ENCODE measurements at regions not wholly inside any gene's neighbourhood (a gene's known extent, or its start where the extent isn't known, plus 50 kb on each side); places are given as distances from the start of the nearest gene placed in this dataset.
"Not testable (repeated sequence)": the region's sequence is repeated elsewhere in the genome, so short reads cannot be mapped to it uniquely, and the experiment has no call there.

- H3K4me1 ChIP-seq (ENCODE audit: insufficient read depth, low read length) = no peaks in the 10 kb centered on the region; the same call in 1 of the 2 replicates
- no peaks in the 10 kb centered on the region for H3K27me3 ChIP-seq (ENCODE audit: insufficient read depth, low read length)
- no peak overlapping the region for H3K9ac ChIP-seq (ENCODE audit: low read depth, low read length)
- H3K36me3 ChIP-seq (ENCODE audit: insufficient read depth, low read length) = no peaks in the 10 kb centered on the region
- no peak overlapping the region for H3K4me3 ChIP-seq (ENCODE audit: low read length)
- H3K27ac ChIP-seq (ENCODE audit: low read depth, low read length) = no peak overlapping the region
- H3K9me3 ChIP-seq (ENCODE audit: insufficient read depth, low read depth, low read length) = no peaks in the 10 kb centered on the region
Measured at GRCh38 chr1:221994274-221994698, 252.4 kb upstream of the DUSP10 start.

DNA sequence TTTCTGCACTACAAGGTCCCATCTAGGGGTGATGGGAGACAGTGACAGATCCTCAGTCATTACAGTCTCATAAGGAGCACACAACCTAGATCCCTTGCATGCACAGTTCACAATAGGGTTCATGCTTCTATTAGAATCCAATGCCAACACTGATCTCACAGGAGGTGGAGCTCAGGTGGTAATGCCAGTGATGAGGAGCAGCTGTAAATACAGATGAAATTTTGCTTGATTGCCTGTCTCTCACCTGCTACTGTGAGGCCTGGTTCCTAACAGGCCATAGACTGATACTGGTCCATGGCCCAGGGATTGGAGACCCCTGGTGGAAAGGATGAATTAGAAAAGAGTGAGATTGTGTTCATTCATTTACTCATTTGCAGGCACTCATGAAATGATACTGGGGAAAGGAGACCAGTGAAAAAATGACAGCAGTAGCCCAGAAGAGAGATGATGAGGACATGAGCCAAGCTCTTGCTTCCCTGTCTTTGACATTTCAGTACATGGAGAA lies 251.6 kb upstream of the DUSP10 start:
- Histone ChIP-seq H3K36me3 (ENCODE audit: insufficient read depth, low read length) (no peaks in the 10 kb centered on the region), H3K4me1 (ENCODE audit: insufficient read depth, low read length) (no peaks in the 10 kb centered on the region; the same call in 1 of the 2 replicates), H3K9me3 (ENCODE audit: insufficient read depth, low read depth, low read length) (no peaks in the 10 kb centered on the region), H3K4me3 (ENCODE audit: low read length) (no peak overlapping the region), H3K27ac (ENCODE audit: low read depth, low read length) (no peak overlapping the region), H3K27me3 (ENCODE audit: insufficient read depth, low read length) (no peaks in the 10 kb centered on the region), H3K9ac (ENCODE audit: low read depth, low read length) (no peak overlapping the region)

- H3K9me3 ChIP-seq (ENCODE audit: insufficient read depth, low read depth, low read length) = no peaks in the 10 kb centered on the region
- no peak overlapping the region for H3K27ac ChIP-seq (ENCODE audit: low read depth, low read length)
- WGBS = 96% methylated on average over 2 of the region's 2 CpGs
- no peaks in the 10 kb centered on the region for H3K27me3 ChIP-seq (ENCODE audit: insufficient read depth, low read length)
- H3K36me3 ChIP-seq (ENCODE audit: insufficient read depth, low read length) = no peaks in the 10 kb centered on the region
- no peak overlapping the region for H3K9ac ChIP-seq (ENCODE audit: low read depth, low read length)
- no peaks in the 10 kb centered on the region; the same call in 1 of the 2 replicates for H3K4me1 ChIP-seq (ENCODE audit: insufficient read depth, low read length)
- H3K4me3 ChIP-seq (ENCODE audit: low read length) = no peak overlapping the region
Measured at GRCh38 chr1:221992427-221992826, 250.5 kb upstream of the DUSP10 start.

DNA sequence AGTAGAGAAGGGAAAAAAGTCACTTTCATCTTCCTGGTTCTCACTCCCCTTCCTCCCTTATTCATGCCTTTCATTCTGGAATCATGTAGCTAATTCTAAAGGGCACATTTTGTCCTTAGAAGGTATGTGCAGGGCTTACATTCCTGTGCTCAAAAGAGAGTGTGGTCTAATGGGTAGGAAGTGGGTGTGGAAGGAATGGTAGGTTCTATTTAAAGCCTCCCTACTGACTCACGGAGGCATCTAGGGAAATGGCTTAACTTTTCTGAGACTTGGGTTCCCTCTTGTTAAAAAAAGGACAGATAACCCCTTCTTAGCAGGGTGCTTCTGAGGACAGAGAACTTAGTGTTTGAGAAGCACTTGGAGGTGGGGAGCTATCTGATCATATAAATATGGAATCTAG lies 249.3 kb upstream of the DUSP10 start:
- Histone ChIP-seq H3K4me3 (ENCODE audit: low read length) (no peak overlapping the region), H3K4me1 (ENCODE audit: insufficient read depth, low read length) (no peaks in the 10 kb centered on the region; the same call in 1 of the 2 replicates), H3K9ac (ENCODE audit: low read depth, low read length) (no peak overlapping the region), H3K27ac (ENCODE audit: low read depth, low read length) (no peak overlapping the region), H3K9me3 (ENCODE audit: insufficient read depth, low read depth, low read length) (no peaks in the 10 kb centered on the region), H3K36me3 (ENCODE audit: insufficient read depth, low read length) (no peaks in the 10 kb centered on the region), H3K27me3 (ENCODE audit: insufficient read depth, low read length) (no peaks in the 10 kb centered on the region)
- 84% methylated on average over 1 of the region's 1 CpG for WGBS

- Histone ChIP-seq H3K36me3 (ENCODE audit: insufficient read depth, low read length) (no peaks in the 10 kb centered on the region), H3K4me3 (ENCODE audit: low read length) (no peak overlapping the region), H3K4me1 (ENCODE audit: insufficient read depth, low read length) (no peaks in the 10 kb centered on the region; the same call in 1 of the 2 replicates), H3K27me3 (ENCODE audit: insufficient read depth, low read length) (no peaks in the 10 kb centered on the region), H3K27ac (ENCODE audit: low read depth, low read length) (no peak overlapping the region), H3K9ac (ENCODE audit: low read depth, low read length) (no peak overlapping the region), H3K9me3 (ENCODE audit: insufficient read depth, low read depth, low read length) (no peaks in the 10 kb centered on the region)
- no CpG with 5 or more reads among the region's 1 CpG for WGBS
Measured at GRCh38 chr1:221989741-221990140, 247.9 kb upstream of the DUSP10 start.

DNA sequence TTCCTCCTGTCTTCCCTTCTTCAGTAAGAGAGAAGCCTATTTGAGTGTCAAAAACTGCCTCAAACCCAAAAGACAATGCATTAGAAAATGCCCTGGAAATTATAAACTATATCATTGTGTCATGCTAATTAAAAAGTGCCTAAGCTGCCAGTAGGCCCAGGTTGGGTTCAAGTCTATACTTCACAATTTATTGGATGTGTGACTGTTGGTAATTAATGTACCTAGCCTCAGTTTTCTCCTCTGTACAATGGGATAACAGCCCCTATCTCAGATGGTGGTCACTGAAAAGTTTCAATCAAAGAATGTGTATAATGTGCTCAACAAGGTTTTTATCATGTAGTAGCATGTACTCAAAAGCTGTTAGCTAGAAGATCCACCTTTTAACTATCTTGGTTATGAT lies 246.9 kb upstream of the DUSP10 start:
- H3K4me1 ChIP-seq (ENCODE audit: insufficient read depth, low read length) = no peaks in the 10 kb centered on the region; the same call in 1 of the 2 replicates
- H3K9ac ChIP-seq (ENCODE audit: low read depth, low read length) = no peak overlapping the region
- H3K36me3 ChIP-seq (ENCODE audit: insufficient read depth, low read length) = no peaks in the 10 kb centered on the region
- no peak overlapping the region for H3K4me3 ChIP-seq (ENCODE audit: low read length)
- H3K9me3 ChIP-seq (ENCODE audit: insufficient read depth, low read depth, low read length) = no peaks in the 10 kb centered on the region
- no peak overlapping the region for H3K27ac ChIP-seq (ENCODE audit: low read depth, low read length)
- no peaks in the 10 kb centered on the region for H3K27me3 ChIP-seq (ENCODE audit: insufficient read depth, low read length)

- Histone ChIP-seq H3K36me3 (ENCODE audit: insufficient read depth, low read length) (no peaks in the 10 kb centered on the region), H3K27me3 (ENCODE audit: insufficient read depth, low read length) (no peaks in the 10 kb centered on the region), H3K4me1 (ENCODE audit: insufficient read depth, low read length) (no peaks in the 10 kb centered on the region; the same call in 1 of the 2 replicates), H3K27ac (ENCODE audit: low read depth, low read length) (no peak overlapping the region), H3K4me3 (ENCODE audit: low read length) (no peak overlapping the region), H3K9me3 (ENCODE audit: insufficient read depth, low read depth, low read length) (no peaks in the 10 kb centered on the region), H3K9ac (ENCODE audit: low read depth, low read length) (no peak overlapping the region)
- WGBS = 92% methylated on average over 6 of the region's 6 CpGs
Measured at GRCh38 chr1:221987860-221988520, 246.1 kb upstream of the DUSP10 start.

DNA sequence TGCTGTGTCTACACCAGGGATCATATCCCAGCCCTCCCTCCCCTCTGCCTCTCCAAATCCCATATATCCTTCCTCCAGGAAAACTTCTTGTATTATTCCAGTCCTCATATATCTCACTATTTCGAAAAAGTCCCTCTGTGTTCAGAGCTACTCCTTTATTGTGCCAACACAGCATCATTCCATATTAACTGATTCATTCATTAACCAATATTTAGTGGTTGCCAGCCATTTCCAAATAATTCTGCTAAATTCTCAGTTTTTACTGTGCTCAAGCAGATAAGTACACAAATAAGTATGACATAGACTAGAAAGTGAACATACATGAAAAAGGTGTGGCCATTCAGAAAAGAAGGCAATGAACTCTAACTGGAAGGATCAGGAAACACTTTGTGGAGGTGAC lies 241.6 kb upstream of the DUSP10 start:
- no peaks in the 10 kb centered on the region for H3K27me3 ChIP-seq (ENCODE audit: insufficient read depth, low read length)
- no peak overlapping the region for H3K9ac ChIP-seq (ENCODE audit: low read depth, low read length)
- no peaks in the 10 kb centered on the region for H3K36me3 ChIP-seq (ENCODE audit: insufficient read depth, low read length)
- 90% methylated on average over 1 of the region's 1 CpG for WGBS
- peaks cover 7% of the 10 kb centered on the region for H3K4me1 ChIP-seq (ENCODE audit: insufficient read depth, low read length)
- H3K9me3 ChIP-seq (ENCODE audit: insufficient read depth, low read depth, low read length) = no peaks in the 10 kb centered on the region
- H3K4me3 ChIP-seq (ENCODE audit: low read length) = no peak overlapping the region
- no peak overlapping the region for H3K27ac ChIP-seq (ENCODE audit: low read depth, low read length)

- H3K4me3 ChIP-seq (ENCODE audit: low read length) = no peak overlapping the region
- no peak overlapping the region for H3K9ac ChIP-seq (ENCODE audit: low read depth, low read length)
- H3K36me3 ChIP-seq (ENCODE audit: insufficient read depth, low read length) = no peaks in the 10 kb centered on the region
- H3K27me3 ChIP-seq (ENCODE audit: insufficient read depth, low read length) = no peaks in the 10 kb centered on the region
- peaks cover 7% of the 10 kb centered on the region for H3K4me1 ChIP-seq (ENCODE audit: insufficient read depth, low read length)
- WGBS = 100% methylated on average over 1 of the region's 1 CpG
- H3K27ac ChIP-seq (ENCODE audit: low read depth, low read length) = no peak overlapping the region
- no peaks in the 10 kb centered on the region for H3K9me3 ChIP-seq (ENCODE audit: insufficient read depth, low read depth, low read length)
Measured at GRCh38 chr1:221981461-221981860, 239.6 kb upstream of the DUSP10 start.

GRCh38 chr1:221979444-221980032 lies 237.6 kb upstream of the DUSP10 start:
- no peaks in the 10 kb centered on the region for H3K27me3 ChIP-seq (ENCODE audit: insufficient read depth, low read length)
- peak overlapping the region; percentile 58; the same call in 1 of the 2 replicates for H3K27ac ChIP-seq (ENCODE audit: low read depth, low read length)
- H3K4me3 ChIP-seq (ENCODE audit: low read length) = no peak overlapping the region
- no peaks in the 10 kb centered on the region for H3K9me3 ChIP-seq (ENCODE audit: insufficient read depth, low read depth, low read length)
- no peaks in the 10 kb centered on the region for H3K36me3 ChIP-seq (ENCODE audit: insufficient read depth, low read length)
- no peak overlapping the region for H3K9ac ChIP-seq (ENCODE audit: low read depth, low read length)
- peaks cover 7% of the 10 kb centered on the region for H3K4me1 ChIP-seq (ENCODE audit: insufficient read depth, low read length)

DNA sequence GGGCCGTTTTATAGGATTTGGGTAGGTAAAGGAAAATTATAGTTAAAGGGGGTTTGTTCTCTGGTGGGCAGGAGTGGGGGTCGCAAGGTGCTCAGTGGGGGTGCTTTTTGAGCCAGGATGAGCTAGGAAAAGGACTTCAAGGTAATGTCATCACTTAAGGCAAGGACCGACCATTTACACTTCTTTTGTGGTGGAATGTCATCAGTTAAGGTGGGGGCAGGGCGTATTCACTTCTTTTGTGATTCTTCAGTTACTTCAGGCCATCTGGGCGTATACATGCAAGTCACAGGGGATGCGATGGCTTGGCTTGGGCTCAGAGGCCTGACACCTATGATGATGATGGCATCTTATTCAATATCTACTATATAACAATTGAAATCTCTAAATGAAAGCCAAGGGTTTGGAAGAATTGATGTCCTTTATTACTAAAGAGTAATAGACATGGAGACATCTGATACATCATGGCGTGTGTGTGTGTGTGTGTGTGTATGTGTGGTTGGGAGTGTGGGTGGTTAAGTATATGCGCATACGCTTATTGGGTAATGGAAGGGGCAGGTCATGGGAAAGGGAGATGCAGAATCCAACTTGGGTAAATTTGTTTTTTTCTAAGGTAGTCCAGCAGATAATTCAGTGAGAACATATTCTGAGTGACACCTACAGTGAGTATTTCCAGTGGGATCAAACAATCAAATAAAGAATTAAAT lies 236.9 kb upstream of the DUSP10 start:
- not testable (repeated sequence) for H3K4me1 ChIP-seq (ENCODE audit: insufficient read depth, low read length); H3K4me3 ChIP-seq (ENCODE audit: low read length); H3K36me3 ChIP-seq (ENCODE audit: insufficient read depth, low read length); H3K9me3 ChIP-seq (ENCODE audit: insufficient read depth, low read depth, low read length); H3K27me3 ChIP-seq (ENCODE audit: insufficient read depth, low read length); H3K9ac ChIP-seq (ENCODE audit: low read depth, low read length)
- 32% methylated on average over 8 of the region's 9 CpGs for WGBS
- peak overlapping the region; percentile 58; the same call in 1 of the 2 replicates for H3K27ac ChIP-seq (ENCODE audit: low read depth, low read length)
